H1 (cell line): ENCODE measurements at regions not wholly inside any gene's neighbourhood (a gene's known extent, or its start where the extent isn't known, plus 50 kb on each side); places are given as distances from the start of the nearest gene placed in this dataset.

Experiments used
- FOSL1 ChIP-seq: IDR thresholded peaks from 2 replicates; pipeline ENCODE4 v1.6.1; 2011; ENCODE audit warnings: mild to moderate bottlenecking, low read depth, low read length, moderate library complexity; ENCODE audit not compliant: insufficient read depth
- HDAC2 ChIP-seq, 2 experiments: fragments of 300-600 bp in 1 of 2; sonication (generic) in 1 of 2; IDR thresholded peaks; 2 replicates each; pipeline ENCODE4 v1.6.1; 2011 to 2012; ENCODE audit warnings: low read depth in 2 of 2, low read length in 2 of 2, mild to moderate bottlenecking in 2 of 2, moderate library complexity in 2 of 2, borderline replicate concordance in 1 of 2, inconsistent platforms in 1 of 2

GRCh38 chr15:85324202-85324601 is 56.2 kb upstream of the AKAP13 start (continued):
- TF ChIP-seq HDAC2 (IDR thresholded peaks at IDR 0.05; ENCODE audit: borderline replicate concordance in 1 of 2, low read depth in 2 of 2, low read length in 2 of 2) (no peak), FOSL1 (no peak)
